ENCODE measurements at regions not wholly inside any gene's neighbourhood (a gene's known extent, or its start where the extent isn't known, plus 50 kb on each side); places are given as distances from the start of the nearest gene placed in this dataset.

DNA sequence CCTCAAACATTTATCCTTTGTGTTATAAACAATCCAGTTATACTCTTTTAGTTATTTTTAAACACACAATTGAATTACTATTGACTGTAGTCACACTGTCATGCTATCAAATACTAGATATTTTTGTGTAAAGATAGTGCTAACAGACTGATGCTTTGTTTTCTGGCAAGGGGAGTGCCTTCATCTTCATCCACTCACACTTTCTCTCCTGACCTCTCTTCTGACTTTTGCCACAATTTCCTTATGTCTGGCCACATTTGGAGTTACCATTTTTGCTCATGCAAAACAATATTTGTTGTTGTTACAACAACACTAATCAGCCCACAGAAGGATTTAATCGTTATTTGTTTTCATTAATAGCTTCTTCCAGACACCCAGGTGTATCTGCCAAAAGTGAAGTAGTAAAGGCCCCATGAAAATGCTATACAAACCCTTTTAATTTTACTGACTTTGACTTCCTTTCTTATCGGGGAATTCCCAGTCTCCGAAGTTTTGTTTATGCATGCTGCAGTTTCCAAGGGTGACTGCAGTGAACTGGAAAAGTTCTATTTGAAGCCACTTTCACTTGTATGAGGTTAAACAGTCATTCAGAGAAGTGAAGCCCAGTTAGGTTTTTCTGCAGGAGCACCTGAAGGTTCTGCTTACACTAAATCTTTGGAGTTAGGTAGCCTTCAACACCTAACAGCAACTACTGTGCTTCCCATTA is 66.1 kb upstream of the FRY start:
- no peak for DNase-seq

- DNase-seq: no peak
Observed at GRCh38 chr13:31967155-31967554, 64.4 kb upstream of the FRY start.

GRCh38 chr13:31968473-31968872 is 63.1 kb upstream of the FRY start:
- no peak for DNase-seq

GRCh38 chr13:31970231-31970930 is 61.2 kb upstream of the FRY start:
- DNase-seq: no peak

- DNase-seq: no peak
Observed at GRCh38 chr13:31972453-31972852, 59.1 kb upstream of the FRY start.

DNA sequence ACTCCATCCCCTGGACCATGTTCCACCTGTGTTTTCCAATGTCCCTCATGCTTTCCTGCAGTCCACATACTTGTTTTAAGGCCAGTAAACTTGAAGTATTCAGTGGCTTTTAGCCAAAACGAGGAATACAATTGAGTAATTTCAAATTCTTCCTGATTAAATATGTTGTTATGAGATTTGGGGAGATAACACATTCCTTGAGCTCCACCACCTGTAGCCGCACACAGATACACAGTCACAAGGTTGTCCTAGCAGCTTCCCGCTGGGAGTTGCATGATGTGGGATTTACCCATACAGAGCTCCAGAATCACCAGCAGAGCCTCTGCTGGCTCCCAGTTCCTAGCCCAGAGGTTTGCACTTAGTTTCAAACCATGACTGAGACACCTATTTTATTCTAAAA is 53.6 kb upstream of the FRY start:
- DNase-seq: no peak

DNA sequence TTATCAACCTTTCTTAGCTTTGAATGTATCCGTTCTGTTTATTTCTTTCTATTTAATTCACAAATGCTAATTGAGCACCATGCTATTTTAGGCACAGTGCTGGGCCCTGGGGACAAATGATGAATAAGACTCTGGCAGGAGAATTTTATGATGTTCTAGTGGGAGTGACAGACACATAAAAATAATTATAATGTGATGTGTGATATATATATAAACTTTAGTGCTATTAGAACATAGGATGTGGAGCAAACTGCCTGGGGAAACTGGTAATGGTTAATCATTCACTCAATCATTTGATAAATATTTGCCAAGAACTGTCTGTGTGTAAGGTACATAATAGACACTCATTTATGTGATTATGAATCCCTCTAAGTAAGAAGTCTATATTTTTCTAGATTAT is 50.7 kb upstream of the FRY start:
- DNase-seq: no peak

Measured in NCI-H1417 treated with DMSO at 0.1 percent for 48 hours (cell line).